NCI-H69 (cell line): ENCODE measurements at regions not wholly inside any gene's neighbourhood (a gene's known extent, or its start where the extent isn't known, plus 50 kb on each side); places are given as distances from the start of the nearest gene placed in this dataset.
"Not testable (repeated sequence)": the region's sequence is repeated elsewhere in the genome, so short reads cannot be mapped to it uniquely, and the experiment has no call there.

ENCODE experiments used
- DNase-seq: peaks from one replicate; lab custom pipeline; 2025; lab: John Stamatoyannopoulos, UW

DNA sequence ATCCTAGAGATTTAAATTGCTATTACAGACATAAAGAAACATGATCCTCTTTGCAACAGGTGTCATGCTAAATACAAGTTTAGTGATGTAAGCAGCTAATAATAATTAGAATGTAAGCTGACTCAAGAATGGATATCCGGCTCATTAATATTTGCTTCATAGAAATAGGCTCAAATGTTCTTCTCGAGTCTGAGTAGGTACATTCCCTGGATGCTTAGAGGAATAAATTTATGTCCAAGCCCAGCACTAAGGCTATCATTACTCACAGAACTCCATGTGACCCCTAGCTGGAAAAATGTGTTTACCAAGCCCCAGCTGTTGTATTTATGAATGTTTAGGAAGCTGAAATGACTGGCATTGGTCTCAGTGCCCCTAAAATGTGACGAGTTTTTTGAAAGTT lies 87.6 kb upstream of the TSPAN7 start:
- no peak for DNase-seq

DNA sequence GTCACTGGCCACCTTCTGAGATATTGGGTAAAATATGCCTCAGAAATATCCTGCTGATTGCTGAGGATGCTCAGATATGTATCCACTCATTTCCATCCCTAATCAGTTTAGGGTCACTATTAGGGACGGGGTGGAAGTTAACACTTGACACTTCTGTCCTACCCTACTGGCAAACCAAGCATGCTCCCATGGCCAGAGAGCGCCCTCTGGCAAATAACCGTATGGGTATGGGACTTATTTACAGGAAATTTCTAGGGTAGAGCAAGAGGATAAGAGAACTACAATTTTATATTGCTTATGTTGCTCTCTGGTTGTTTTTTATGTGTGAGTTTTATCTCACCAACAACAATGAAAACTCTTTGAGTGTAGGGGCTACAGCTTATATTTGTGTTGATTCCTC lies 86.8 kb upstream of the TSPAN7 start:
- no peak for DNase-seq

DNA sequence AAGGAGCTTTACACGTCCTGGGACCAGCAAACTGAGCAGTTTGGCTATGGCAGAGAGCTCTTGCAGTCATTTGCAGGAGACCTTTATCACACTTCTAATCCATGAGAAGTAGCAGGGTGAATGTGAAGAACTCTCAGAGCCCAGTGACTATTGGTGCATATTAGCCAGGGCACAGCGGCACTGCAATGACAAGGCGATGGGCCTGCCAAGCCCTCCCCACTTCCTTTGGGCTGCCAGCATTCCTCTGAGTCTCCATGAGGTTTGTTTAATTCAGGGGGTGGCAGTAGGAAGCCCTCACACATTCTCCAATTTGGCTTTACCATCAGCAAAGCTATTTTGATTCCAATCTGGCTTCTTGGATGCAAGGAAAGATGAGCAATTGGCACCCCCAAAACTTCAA lies 79.2 kb upstream of the TSPAN7 start:
- DNase-seq = no peak

DNA sequence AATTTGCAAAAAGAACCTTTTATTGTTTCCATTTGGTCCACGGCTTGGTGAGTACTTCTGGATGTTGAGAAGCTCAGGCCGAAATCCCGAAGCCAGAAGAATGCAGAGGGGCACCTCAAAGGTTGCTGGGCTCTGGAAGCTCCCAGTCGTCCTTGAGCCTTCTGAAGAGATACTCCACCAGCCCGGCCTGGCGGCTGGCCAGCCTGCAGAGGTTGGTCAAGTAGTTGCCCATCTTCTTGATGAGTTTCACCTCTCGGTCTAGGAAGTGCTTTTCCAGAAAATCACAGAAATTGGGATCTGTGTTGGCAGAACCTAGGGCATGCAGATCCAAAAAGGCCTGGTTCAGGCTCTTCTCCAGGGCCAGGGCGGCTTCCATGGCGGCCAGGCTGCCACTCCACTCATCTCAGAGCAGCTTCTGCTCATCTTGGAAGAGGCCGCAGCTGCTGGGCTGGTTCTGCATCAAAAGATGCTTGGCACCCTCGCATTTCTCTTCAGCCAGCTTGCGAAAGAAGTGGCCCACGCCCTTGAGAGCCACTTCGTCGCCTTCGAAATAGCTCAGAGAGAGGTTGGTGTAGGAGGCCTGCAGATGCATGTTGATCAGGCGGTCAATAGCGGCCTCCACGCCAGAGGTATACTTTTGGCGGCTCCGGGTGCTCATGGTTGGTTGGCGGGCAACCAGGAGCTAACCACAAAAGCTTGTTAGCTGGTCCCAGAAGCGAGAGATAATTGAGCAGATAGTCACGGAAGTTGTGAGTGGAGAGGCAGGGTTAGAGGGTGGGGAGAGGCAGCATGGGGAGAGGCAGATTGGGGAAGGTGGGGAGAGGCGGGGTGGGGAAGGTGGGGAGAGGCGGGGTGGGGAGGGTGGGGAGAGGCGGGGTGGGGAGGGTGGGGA lies 76.5 kb upstream of the TSPAN7 start:
- no peak for DNase-seq

DNA sequence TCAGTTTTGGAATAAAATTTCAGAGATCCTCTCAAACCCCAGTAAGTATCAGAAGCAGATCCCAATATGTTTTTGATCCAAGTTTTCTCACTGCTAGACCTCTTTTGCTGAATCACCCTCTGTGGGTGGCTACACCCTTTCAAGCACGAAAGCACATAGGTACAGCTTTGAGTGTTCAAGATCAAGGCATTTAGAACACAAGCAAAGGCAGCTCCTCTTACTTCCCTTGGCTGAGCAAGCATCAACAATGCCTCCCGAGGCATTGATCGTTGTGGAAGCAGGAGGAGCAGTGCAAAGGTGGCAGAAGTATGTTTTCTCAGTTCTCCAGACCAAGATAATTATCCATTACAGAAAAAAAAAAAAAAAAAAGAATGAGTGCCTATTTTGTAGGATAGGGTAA lies 72.0 kb upstream of the TSPAN7 start:
- no peak for DNase-seq

DNA sequence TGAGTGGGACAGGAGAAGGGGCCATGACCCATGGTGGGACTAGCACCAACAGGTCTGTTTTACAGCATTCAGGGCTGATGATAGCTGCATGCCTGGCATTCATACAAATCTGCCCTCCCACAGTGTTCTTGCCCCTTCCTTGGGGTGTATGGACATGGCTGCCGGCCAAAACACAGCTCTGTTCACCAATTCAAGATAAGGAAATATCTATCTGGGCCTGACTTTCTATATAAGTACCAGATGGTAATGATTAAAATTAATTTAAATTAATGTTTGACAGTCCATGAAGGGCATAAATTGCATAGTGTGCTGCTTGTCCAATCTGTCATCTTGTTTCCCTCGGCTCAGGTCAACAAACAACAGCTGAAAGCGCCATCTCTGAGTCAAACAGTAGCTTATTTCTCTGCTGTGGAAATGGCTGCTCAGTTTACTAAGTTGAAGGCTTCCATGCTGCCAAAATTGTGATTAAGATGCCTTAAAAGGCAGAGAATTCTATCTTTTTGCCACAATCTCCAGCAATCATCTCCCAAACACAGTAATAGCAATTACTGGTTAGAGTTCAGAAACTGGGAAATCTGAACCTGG lies 67.0 kb upstream of the TSPAN7 start:
- DNase-seq = peak; percentile 21

DNA sequence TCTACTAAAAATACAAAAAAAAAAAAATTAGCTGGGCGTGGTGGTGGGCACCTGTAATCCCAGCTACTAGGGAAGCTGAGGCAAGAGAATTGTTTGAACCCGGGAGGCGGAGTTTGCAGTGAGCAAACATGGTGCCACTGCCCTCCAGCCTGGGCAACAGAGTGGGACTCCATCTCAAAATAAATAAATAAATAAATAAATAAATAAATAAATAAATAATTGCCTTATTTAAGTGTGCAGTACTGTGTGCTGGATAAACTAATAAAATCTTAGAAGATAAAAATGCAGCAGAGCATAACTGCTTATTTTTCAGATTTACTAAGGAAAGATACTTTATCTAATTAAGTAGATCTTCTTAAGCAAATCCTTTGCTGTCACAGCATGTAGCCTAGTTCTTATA lies 61.7 kb upstream of the TSPAN7 start:
- not testable (repeated sequence) for DNase-seq

DNA sequence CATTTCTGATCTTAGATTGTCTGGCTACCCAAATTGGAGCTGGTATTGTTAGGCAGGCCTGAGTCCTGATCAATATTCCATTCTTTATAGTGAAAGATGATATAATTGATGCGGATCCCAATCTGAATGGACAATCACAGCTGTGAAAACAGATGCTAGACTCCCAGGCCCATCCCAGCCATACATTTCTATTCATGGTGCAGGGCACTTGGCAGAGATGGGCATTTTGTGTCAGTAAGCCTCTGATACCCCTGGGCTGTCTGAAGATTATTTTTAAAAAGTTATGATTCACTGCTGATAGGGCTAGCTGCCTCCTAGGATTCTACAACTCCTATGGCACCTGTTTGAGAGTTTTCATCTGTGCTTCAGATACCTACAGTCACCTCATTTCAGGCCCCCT lies 61.2 kb upstream of the TSPAN7 start:
- no peak for DNase-seq

DNA sequence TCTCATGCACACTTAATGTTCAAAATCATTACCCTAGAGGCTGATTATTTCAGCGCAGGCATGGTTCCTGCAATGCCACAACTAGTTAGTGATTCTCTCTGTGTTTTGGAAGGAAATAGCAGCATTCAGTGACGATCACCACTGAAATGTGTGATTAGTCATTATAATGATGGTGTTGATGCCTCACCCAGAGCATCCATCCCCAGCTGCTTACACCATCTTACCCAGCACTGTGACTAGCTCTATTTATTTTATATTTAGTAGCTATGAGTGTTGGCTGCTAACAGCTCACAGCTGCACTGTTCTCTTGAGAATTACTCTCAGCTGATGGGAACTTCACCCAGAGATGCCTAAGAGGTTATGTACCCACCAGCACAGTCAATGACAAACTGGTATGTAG lies 60.5 kb upstream of the TSPAN7 start:
- no peak for DNase-seq

DNA sequence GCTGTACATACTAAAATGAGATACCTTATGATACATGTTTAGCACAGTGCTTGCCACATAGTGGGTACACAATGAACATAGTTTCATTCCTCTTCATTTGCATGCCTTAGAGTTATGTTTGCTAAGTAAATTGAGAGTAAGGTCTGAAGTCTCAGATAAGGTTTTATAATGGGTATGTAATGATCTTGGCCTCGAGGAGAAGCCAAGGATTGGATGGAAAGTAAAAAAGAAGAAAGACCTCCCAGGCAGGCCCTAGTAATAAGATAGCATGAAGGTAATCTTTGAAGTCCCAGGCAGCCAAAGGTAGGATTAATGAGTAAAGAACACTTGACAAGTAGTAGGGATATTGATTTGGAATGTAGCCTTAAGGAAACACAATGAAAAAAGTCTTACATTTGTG lies 55.8 kb upstream of the TSPAN7 start:
- no peak for DNase-seq
